Esophagus muscularis mucosa (tissue), 4 donors: ENCODE measurements at regions not wholly inside any gene's neighbourhood (a gene's known extent, or its start where the extent isn't known, plus 50 kb on each side); places are given as distances from the start of the nearest gene placed in this dataset.

Source experiments
- DNase-seq: peaks from one replicate; pipeline ENCODE4 v3.0.0-alpha.2; 2017; ENCODE audit errors: extremely low spot score
- H3K27ac ChIP-seq, 4 donors: fragments of 200-600 bp; sonication (generic); replicated peaks in 1 of 4; 1 replicate in 3 of 4; 2 replicates in 1 of 4; pipeline ENCODE4 v1.5.1; 2016 to 2019; ENCODE audit warnings: mild to moderate bottlenecking in 1 of 4
- H3K27me3 ChIP-seq, 4 donors: fragments of 200-600 bp; sonication (generic); one replicate each; pipeline versions ENCODE4 v1.5.1 to v1.6.0; 2016 to 2019
- H3K36me3 ChIP-seq, 4 donors: fragments of 200-600 bp; sonication (generic); one replicate each; pipeline ENCODE4 v1.5.1; 2016 to 2019
- H3K4me1 ChIP-seq, 4 donors: fragments of 200-600 bp; sonication (generic); one replicate each; pipeline ENCODE4 v1.5.1; 2016 to 2019
- H3K4me3 ChIP-seq, 4 donors: fragments of 200-600 bp; sonication (generic); 1 replicate in 2 of 4; 2 replicates in 2 of 4; pipeline ENCODE4 v1.5.1; 2016 to 2019; ENCODE audit warnings: mild to moderate bottlenecking in 4 of 4, moderate library complexity in 1 of 4
- H3K9me3 ChIP-seq, 4 donors: fragments of 200-600 bp; sonication (generic); 1 replicate in 3 of 4; 2 replicates in 1 of 4; pipeline ENCODE4 v1.5.1; 2016 to 2019
- CTCF ChIP-seq, 3 experiments: fragments of 200-600 bp in 2 of 3; fragments of 450-650 bp in 1 of 3; sonication (generic) in 2 of 3; IDR thresholded peaks; one replicate each; pipeline ENCODE4 v1.5.1; 2017 to 2019; ENCODE audit warnings: antibody characterized with exemption in 3 of 3, mild to moderate bottlenecking in 2 of 3, moderate library complexity in 1 of 3
- EP300 ChIP-seq: sonication (generic); formaldehyde crosslinking; IDR thresholded peaks from one replicate; pipeline ENCODE4 v1.6.1; 2017; ENCODE audit warnings: antibody characterized with exemption
- POLR2A ChIP-seq: fragments of 450-650 bp; IDR thresholded peaks from one replicate; pipeline ENCODE4 v1.6.1; 2017; ENCODE audit warnings: antibody characterized with exemption, moderate library complexity, mild to moderate bottlenecking, low read depth
- POLR2AphosphoS5 ChIP-seq, 2 donors: sonication (generic); formaldehyde crosslinking; IDR thresholded peaks; one replicate each; pipeline ENCODE4 v1.6.1; 2017; ENCODE audit warnings: antibody characterized with exemption in 2 of 2
- WGBS: methylation state at CpG from one replicate; pipeline ENCODE4 v1.1.5; 2018; 5-methylcytosine and 5-hydroxymethylcytosine counted together
- intact Hi-C: fragments of 100-400 bp; cut with DNase I; formaldehyde crosslinking; loops from one replicate; pipeline ENCODE4 v1.15.1; 2023

- WGBS: 19% methylated on average over 1 of the region's 1 CpG
- TF ChIP-seq EP300 (no peak), CTCF (IDR thresholded peaks at IDR 0.05) (no peak), POLR2A (no peak), POLR2AphosphoS5 (IDR thresholded peaks at IDR 0.05) (no peak)
- Histone ChIP-seq H3K4me1 (no peaks in the 10 kb centered on the region), H3K27ac (no peak overlapping the region), H3K9me3 (no peaks in the 10 kb centered on the region), H3K4me3 (no peak overlapping the region), H3K27me3 (no peaks in the 10 kb centered on the region), H3K36me3 (no peaks in the 10 kb centered on the region)
- DNase-seq: no peak
- intact Hi-C loops: no loop called here
These were observed 959.5 kb upstream of the PIK3C3 start for GRCh38 chr18:40995529-40995928.

- no peak for DNase-seq
- intact Hi-C loops: no loop called here
- H3K27ac ChIP-seq: no peak overlapping the region
- H3K9me3 ChIP-seq: no peaks in the 10 kb centered on the region
- H3K4me3 ChIP-seq: no peak overlapping the region
- TF ChIP-seq POLR2A: no peak
- TF ChIP-seq CTCF (IDR thresholded peaks at IDR 0.05): no peak
- H3K36me3 ChIP-seq: no peaks in the 10 kb centered on the region
- no peaks in the 10 kb centered on the region for H3K27me3 ChIP-seq
- H3K4me1 ChIP-seq: no peaks in the 10 kb centered on the region
These were observed 961.7 kb upstream of the PIK3C3 start for GRCh38 chr18:40993363-40993762.

GRCh38 chr18:40987581-40987980 lies 967.5 kb upstream of the PIK3C3 start:
- H3K4me1 ChIP-seq: no peaks in the 10 kb centered on the region
- no peak for DNase-seq
- intact Hi-C loops: no loop called here
- 89% methylated on average over 1 of the region's 1 CpG for WGBS
- no peaks in the 10 kb centered on the region for H3K27me3 ChIP-seq
- no peak overlapping the region for H3K27ac ChIP-seq
- H3K36me3 ChIP-seq: no peaks in the 10 kb centered on the region
- no peak overlapping the region for H3K4me3 ChIP-seq
- TF ChIP-seq CTCF (IDR thresholded peaks at IDR 0.05) (no peak), EP300 (no peak), POLR2AphosphoS5 (IDR thresholded peaks at IDR 0.05) (no peak), POLR2A (no peak)
- no peaks in the 10 kb centered on the region for H3K9me3 ChIP-seq

GRCh38 chr18:40985436-40985835 lies 969.6 kb upstream of the PIK3C3 start:
- Histone ChIP-seq H3K4me1 (no peaks in the 10 kb centered on the region), H3K27me3 (no peaks in the 10 kb centered on the region), H3K9me3 (no peaks in the 10 kb centered on the region), H3K36me3 (no peaks in the 10 kb centered on the region), H3K4me3 (no peak overlapping the region), H3K27ac (no peak overlapping the region)
- intact Hi-C loops: no loop called here
- DNase-seq: no peak
- WGBS: 73% methylated on average over 5 of the region's 5 CpGs
- TF ChIP-seq EP300: no peak
- TF ChIP-seq POLR2A: no peak
- no peak for TF ChIP-seq CTCF (IDR thresholded peaks at IDR 0.05)
- no peak for TF ChIP-seq POLR2AphosphoS5 (IDR thresholded peaks at IDR 0.05)

- H3K4me3 ChIP-seq: no peak overlapping the region
- no peak for TF ChIP-seq EP300
- no peak for TF ChIP-seq POLR2AphosphoS5 (IDR thresholded peaks at IDR 0.05)
- no peak for TF ChIP-seq CTCF (IDR thresholded peaks at IDR 0.05)
- no peak for TF ChIP-seq POLR2A
- 92% methylated on average over 1 of the region's 1 CpG for WGBS
- DNase-seq: no peak
- H3K36me3 ChIP-seq: no peaks in the 10 kb centered on the region
- H3K27me3 ChIP-seq: no peaks in the 10 kb centered on the region
- intact Hi-C loops: no loop called here
- H3K27ac ChIP-seq: no peak overlapping the region
- no peaks in the 10 kb centered on the region for H3K9me3 ChIP-seq
- H3K4me1 ChIP-seq: no peaks in the 10 kb centered on the region
These were observed 970.2 kb upstream of the PIK3C3 start for GRCh38 chr18:40984856-40985255.
